Small intestine (tissue), 7 donors: ENCODE measurements at regions not wholly inside any gene's neighbourhood (a gene's known extent, or its start where the extent isn't known, plus 50 kb on each side); places are given as distances from the start of the nearest gene placed in this dataset.

Experiments
- DNase-seq, 2 donors: peaks; one replicate each; pipeline versions ENCODE4 v3.0.0 to v3.0.0-alpha.2; 2013
- FAIRE-seq: peaks from 2 replicates; lab custom pipeline; 2012; peaks lifted over from hg19 to GRCh38; lab: Jason Lieb, UNC
- H3K27ac ChIP-seq, 3 donors: one replicate each; pipeline ENCODE4 v1.5.1; 2013; ENCODE audit warnings: low read length in 2 of 3, mild to moderate bottlenecking in 2 of 3, control low read depth in 1 of 3, inconsistent platforms in 1 of 3, low read depth in 1 of 3, moderate library complexity in 1 of 3
- H3K27me3 ChIP-seq, 3 donors: one replicate each; pipeline ENCODE4 v1.6.1; 2013; ENCODE audit warnings: low read length in 3 of 3, inconsistent platforms in 1 of 3; ENCODE audit not compliant: control insufficient read depth in 3 of 3, insufficient read depth in 3 of 3
- H3K36me3 ChIP-seq, 3 donors: one replicate each; pipeline ENCODE4 v1.6.1; 2013; ENCODE audit warnings: low read length in 3 of 3, inconsistent platforms in 1 of 3, low read depth in 1 of 3, mild to moderate bottlenecking in 1 of 3, moderate library complexity in 1 of 3; ENCODE audit not compliant: control insufficient read depth in 3 of 3, insufficient read depth in 2 of 3
- H3K4me1 ChIP-seq, 3 donors: one replicate each; pipeline ENCODE4 v1.6.1; 2013; ENCODE audit warnings: low read length in 2 of 3, inconsistent platforms in 1 of 3, low read depth in 1 of 3, mild to moderate bottlenecking in 1 of 3, moderate library complexity in 1 of 3; ENCODE audit not compliant: control insufficient read depth in 3 of 3, insufficient read depth in 2 of 3
- H3K4me3 ChIP-seq, 3 donors: one replicate each; pipeline ENCODE4 v1.5.1; 2013; ENCODE audit warnings: low read length in 3 of 3, control low read depth in 1 of 3, inconsistent platforms in 1 of 3, low read depth in 1 of 3, mild to moderate bottlenecking in 1 of 3, moderate library complexity in 1 of 3
- H3K9me3 ChIP-seq, 2 donors: one replicate each; pipeline ENCODE4 v1.6.1; 2013; ENCODE audit warnings: low read depth in 1 of 2, low read length in 1 of 2; ENCODE audit not compliant: control insufficient read depth in 2 of 2, insufficient read depth in 1 of 2
- WGBS, 3 donors: extraction: QIAGEN DNeasy Blood & Tissue Kit; methylation state at CpG; one replicate each; pipeline ENCODE4 v1.1.7; 2013; 5-methylcytosine and 5-hydroxymethylcytosine counted together
- donor health status: healthy with polysubstance abuse.
- donor health status: control.
- donor health status: control.
- donor health status: Bipolar disorder and iron deficiency.
- donor health status: healthy.

DNA sequence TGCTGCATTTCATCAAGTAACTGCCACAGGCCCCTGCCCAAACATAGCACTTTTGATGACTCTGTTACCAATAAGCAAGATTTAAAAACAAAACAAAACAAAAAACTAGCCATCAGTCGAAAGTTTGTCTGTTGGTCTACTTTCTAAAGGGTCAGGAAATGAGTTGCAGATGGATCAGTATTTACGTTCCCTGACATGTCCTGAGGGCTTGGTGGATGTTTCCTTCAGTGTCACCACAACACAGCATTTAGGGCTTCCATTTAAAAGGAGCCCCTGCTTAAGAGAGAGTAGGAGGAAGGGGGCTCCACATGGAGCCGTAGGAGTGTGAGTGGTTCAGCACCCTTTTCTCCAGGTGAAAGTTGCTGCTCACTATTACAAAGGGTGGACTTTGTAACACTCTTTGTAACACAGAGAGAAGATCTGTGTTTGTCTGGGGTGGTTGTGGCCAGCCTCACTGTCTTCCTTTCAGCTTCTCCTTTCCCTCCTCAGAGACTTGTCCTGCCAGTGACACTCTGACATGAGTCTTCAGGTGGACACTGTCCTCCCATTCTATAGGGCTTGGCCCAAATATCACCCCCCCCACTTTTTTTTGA, 167.5 kb upstream of the PDE5A start:
- Histone ChIP-seq H3K27ac (no peak overlapping the region), H3K27me3 (no peaks in the 10 kb centered on the region), H3K4me3 (no peak overlapping the region), H3K9me3 (no peaks in the 10 kb centered on the region), H3K36me3 (no peaks in the 10 kb centered on the region), H3K4me1 (peaks cover 0 to 8% (median 4%) of the 10 kb centered on the region in 3 donors)
- FAIRE-seq (no peak), DNase-seq (peak in 1 of 2 donors; percentile 37)
- WGBS, 3 donors: 44 to 60% (median 53%) methylated on average over 3 of the region's 3 CpGs

GRCh38 chr4:119794681-119795080, 166.1 kb upstream of the PDE5A start:
- no peaks in the 10 kb centered on the region for H3K36me3 ChIP-seq
- peak in 1 of 2 donors; percentile 72 for DNase-seq
- no peaks in the 10 kb centered on the region for H3K9me3 ChIP-seq
- no peak for FAIRE-seq
- WGBS, 3 donors: 29 to 55% (median 39%) methylated on average over 4 of the region's 4 CpGs
- H3K27ac ChIP-seq: no peak overlapping the region
- H3K27me3 ChIP-seq: no peaks in the 10 kb centered on the region
- H3K4me1 ChIP-seq: peaks cover 0 to 8% (median 4%) of the 10 kb centered on the region in 3 donors
- H3K4me3 ChIP-seq: no peak overlapping the region

GRCh38 chr4:119794113-119794512, 165.5 kb upstream of the PDE5A start:
- Histone ChIP-seq H3K36me3 (no peaks in the 10 kb centered on the region), H3K4me1 (peaks cover 0 to 8% (median 4%) of the 10 kb centered on the region in 3 donors), H3K27ac (no peak overlapping the region), H3K4me3 (no peak overlapping the region), H3K27me3 (no peaks in the 10 kb centered on the region), H3K9me3 (no peaks in the 10 kb centered on the region)
- FAIRE-seq (no peak), DNase-seq (no peak)
- WGBS, 3 donors: 68 to 85% (median 75%) methylated on average over 4 of the region's 4 CpGs

- no peak for DNase-seq
- H3K9me3 ChIP-seq: peaks cover 0 to 1% of the 10 kb centered on the region in 2 donors
- H3K4me1 ChIP-seq: no peaks in the 10 kb centered on the region
- H3K27ac ChIP-seq: no peak overlapping the region
- FAIRE-seq: no peak
- no peak overlapping the region for H3K4me3 ChIP-seq
- WGBS, 3 donors: 56 to 78% (median 66%) methylated on average over 1 of the region's 1 CpG
- no peaks in the 10 kb centered on the region for H3K36me3 ChIP-seq
- no peaks in the 10 kb centered on the region for H3K27me3 ChIP-seq
Measured at GRCh38 chr4:119788349-119789266, 160.0 kb upstream of the PDE5A start.

GRCh38 chr4:119785963-119786362, 157.4 kb upstream of the PDE5A start:
- H3K4me3 ChIP-seq: no peak overlapping the region
- FAIRE-seq (no peak), DNase-seq (peak; percentile 10 to 41)
- H3K36me3 ChIP-seq: no peaks in the 10 kb centered on the region
- H3K27me3 ChIP-seq: no peaks in the 10 kb centered on the region
- H3K4me1 ChIP-seq: no peaks in the 10 kb centered on the region
- H3K27ac ChIP-seq: no peak overlapping the region
- peaks cover 0 to 8% of the 10 kb centered on the region in 2 donors for H3K9me3 ChIP-seq

DNA sequence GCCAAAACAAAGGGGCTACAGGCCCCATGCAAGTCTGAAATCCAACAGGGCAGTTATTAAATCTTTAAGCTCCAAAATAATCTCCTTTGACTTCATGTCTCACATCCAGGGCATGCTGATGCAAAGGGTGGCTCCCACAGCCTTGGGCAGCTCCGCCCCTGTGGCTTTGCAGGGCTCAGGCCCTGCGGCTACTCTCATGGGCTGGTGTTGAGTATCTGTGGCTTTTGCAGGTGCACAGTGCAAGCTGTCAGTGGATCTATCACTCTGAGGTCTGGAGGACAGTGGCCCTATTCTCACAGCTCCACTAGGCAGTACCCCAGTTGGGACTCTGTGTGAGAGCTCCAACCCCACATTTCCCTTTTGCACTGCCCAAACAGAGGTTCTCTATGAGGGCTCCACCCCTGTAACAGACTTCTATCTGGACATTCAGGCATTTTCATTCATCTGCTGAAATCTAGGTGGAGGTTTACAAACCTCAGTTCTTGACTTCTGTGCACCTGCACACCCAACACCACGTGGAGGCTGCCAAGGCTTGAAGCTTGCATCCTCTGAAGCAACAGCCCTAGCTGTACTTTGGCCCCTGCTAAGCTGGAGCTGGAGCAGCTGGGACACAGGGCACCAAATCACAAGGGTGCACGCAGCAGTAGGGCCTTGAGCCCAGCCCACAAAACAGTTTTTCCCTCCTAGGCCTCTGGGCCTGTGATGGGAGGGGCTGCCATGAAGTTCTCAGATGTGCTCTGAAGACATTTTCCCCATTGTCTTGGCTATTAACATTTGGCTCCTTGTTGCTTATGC, 154.8 kb upstream of the PDE5A start:
- DNase-seq: peak in 1 of 2 donors; percentile 44
- 59 to 78% (median 60%) methylated on average over 4 of the region's 4 CpGs for WGBS, 3 donors

GRCh38 chr4:119781044-119781443, 152.4 kb upstream of the PDE5A start:
- H3K4me1 ChIP-seq: no peaks in the 10 kb centered on the region
- no peak overlapping the region for H3K4me3 ChIP-seq
- peaks cover 0 to 8% of the 10 kb centered on the region in 2 donors for H3K9me3 ChIP-seq
- DNase-seq (no peak), FAIRE-seq (no peak)
- no peaks in the 10 kb centered on the region for H3K27me3 ChIP-seq
- H3K36me3 ChIP-seq: no peaks in the 10 kb centered on the region
- H3K27ac ChIP-seq: no peak overlapping the region

More for the DNA sequence above, 154.8 kb upstream of the PDE5A start:
- peaks cover 0 to 8% of the 10 kb centered on the region in 2 donors for H3K9me3 ChIP-seq
- no peak for FAIRE-seq
- H3K36me3 ChIP-seq: no peaks in the 10 kb centered on the region
- H3K27me3 ChIP-seq: no peaks in the 10 kb centered on the region
- H3K4me1 ChIP-seq: no peaks in the 10 kb centered on the region
- H3K27ac ChIP-seq: no peak overlapping the region
- H3K4me3 ChIP-seq: no peak overlapping the region

DNA sequence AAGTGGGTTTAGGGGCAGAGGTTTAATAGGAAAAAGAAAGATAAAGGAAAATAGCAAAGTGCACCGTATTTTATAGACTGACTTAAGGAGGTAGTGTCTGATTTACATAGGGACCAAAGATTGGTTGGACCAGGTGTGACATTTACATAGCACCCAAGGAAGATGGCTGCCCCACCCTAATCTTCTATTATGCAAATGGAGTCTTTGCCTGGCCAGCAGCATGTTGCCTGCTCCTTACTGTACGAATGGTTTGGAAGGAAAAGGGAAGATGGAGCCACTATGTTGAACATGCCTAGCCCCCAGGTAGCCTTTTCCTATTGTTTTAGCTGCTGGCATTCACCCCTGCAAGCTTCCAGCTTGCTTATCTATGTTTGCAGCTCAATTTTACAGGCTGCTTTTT, 146.2 kb upstream of the PDE5A start:
- no peak for DNase-seq
- no peaks in the 10 kb centered on the region for H3K9me3 ChIP-seq
- no peak for FAIRE-seq
- H3K36me3 ChIP-seq: no peaks in the 10 kb centered on the region
- H3K27ac ChIP-seq: no peak overlapping the region
- no peaks in the 10 kb centered on the region for H3K4me1 ChIP-seq
- no peak overlapping the region for H3K4me3 ChIP-seq
- WGBS, 3 donors: 68 to 77% (median 73%) methylated on average over 2 of the region's 2 CpGs
- no peaks in the 10 kb centered on the region for H3K27me3 ChIP-seq
